CD14-positive monocyte (primary cell): ENCODE measurements at regions not wholly inside any gene's neighbourhood (a gene's known extent, or its start where the extent isn't known, plus 50 kb on each side); places are given as distances from the start of the nearest gene placed in this dataset.
A peak's percentile ranks its signal among the peaks of the same experiment; 100 is the strongest.

Source experiments
- DNase-seq, 3 donors: peaks; one replicate each; pipeline ENCODE4 v3.0.0-alpha.2; 2011 to 2022
- H2AFZ ChIP-seq: 2 replicates; pipeline ENCODE4 v1.6.0; 2012; ENCODE audit warnings: mild to moderate bottlenecking, low read depth, low read length, inconsistent platforms; ENCODE audit not compliant: insufficient read depth, poor library complexity, severe bottlenecking
- H3K27ac ChIP-seq, 2 donors: 1 replicate in 1 of 2; 2 replicates in 1 of 2; pipeline ENCODE4 v1.5.1; 2012 to 2013; ENCODE audit warnings: low read length in 2 of 2, control low read depth in 1 of 2, inconsistent platforms in 1 of 2, low read depth in 1 of 2, mild to moderate bottlenecking in 1 of 2
- H3K27me3 ChIP-seq, 2 donors: one replicate each; pipeline versions ENCODE4 v1.6.0 to v1.6.1; 2011 to 2013; ENCODE audit warnings: low read length in 2 of 2; ENCODE audit not compliant: control insufficient read depth in 2 of 2, insufficient read depth in 2 of 2
- H3K36me3 ChIP-seq, 2 donors: replicated peaks in 1 of 2; 1 replicate in 1 of 2; 2 replicates in 1 of 2; pipeline versions ENCODE4 v1.5.1 to v1.6.1; 2012 to 2013; ENCODE audit warnings: low read length in 2 of 2, control low read depth in 1 of 2, inconsistent platforms in 1 of 2, mild to moderate bottlenecking in 1 of 2; ENCODE audit not compliant: insufficient read depth in 2 of 2, control insufficient read depth in 1 of 2
- H3K4me1 ChIP-seq, 2 donors: 1 replicate in 1 of 2; 2 replicates in 1 of 2; pipeline versions ENCODE4 v1.5.1 to v1.6.1; 2012 to 2013; ENCODE audit warnings: low read length in 2 of 2, control low read depth in 1 of 2, inconsistent platforms in 1 of 2, mild to moderate bottlenecking in 1 of 2, moderate library complexity in 1 of 2; ENCODE audit not compliant: insufficient read depth in 2 of 2, control insufficient read depth in 1 of 2
- H3K4me2 ChIP-seq: replicated peaks from 2 replicates; pipeline ENCODE3; 2012; ENCODE audit warnings: low read length, moderate library complexity, mild to moderate bottlenecking; ENCODE audit not compliant: poor library complexity, severe bottlenecking; ENCODE audit errors: extremely low read depth
- H3K4me3 ChIP-seq, 3 experiments: fragments of 200-600 bp in 1 of 3; sonication (generic) in 1 of 3; replicated peaks in 1 of 3; 1 replicate in 2 of 3; 2 replicates in 1 of 3; pipeline ENCODE4 v1.5.1; 2011 to 2013; ENCODE audit warnings: low read length in 3 of 3, mild to moderate bottlenecking in 3 of 3, control low read depth in 2 of 3, low read depth in 2 of 3, inconsistent platforms in 1 of 3, moderate library complexity in 1 of 3
- H3K79me2 ChIP-seq: 2 replicates; pipeline ENCODE4 v1.6.0; 2012; ENCODE audit warnings: mild to moderate bottlenecking, control low read depth, inconsistent platforms, low read length, moderate library complexity; ENCODE audit not compliant: insufficient read depth
- H3K9ac ChIP-seq: 2 replicates; pipeline ENCODE4 v1.6.0; 2017; ENCODE audit warnings: low read length, mild to moderate bottlenecking; ENCODE audit not compliant: insufficient read depth, poor library complexity, severe bottlenecking
- H3K9me3 ChIP-seq, 2 donors: replicated peaks in 1 of 2; 1 replicate in 1 of 2; 2 replicates in 1 of 2; pipeline versions ENCODE4 v1.5.1 to v1.6.1; 2012 to 2013; ENCODE audit warnings: low read length in 2 of 2, control low read depth in 1 of 2; ENCODE audit not compliant: control insufficient read depth in 1 of 2, insufficient read depth in 1 of 2
- H4K20me1 ChIP-seq: 2 replicates; pipeline ENCODE4 v1.6.0; 2012; ENCODE audit warnings: mild to moderate bottlenecking, low read length, control low read depth, moderate library complexity; ENCODE audit not compliant: insufficient read depth
- H3K27ac Mint-ChIP-seq, 7 donors: one replicate each; pipeline ENCODE4 v1.8.0; 2020; ENCODE audit warnings: mild to moderate bottlenecking in 7 of 7, mixed read lengths in 7 of 7, moderate library complexity in 6 of 7, inconsistent platforms in 2 of 7
- H3K27me3 Mint-ChIP-seq, 3 donors: one replicate each; pipeline ENCODE4 v1.8.0; 2021 to 2022; ENCODE audit warnings: low read depth in 3 of 3, mild to moderate bottlenecking in 3 of 3, mixed read lengths in 3 of 3, moderate library complexity in 3 of 3, inconsistent platforms in 1 of 3
- H3K36me3 Mint-ChIP-seq, 2 donors: one replicate each; pipeline ENCODE4 v1.8.0; 2020; ENCODE audit warnings: mixed read lengths in 2 of 2, inconsistent platforms in 1 of 2, mild to moderate bottlenecking in 1 of 2
- H3K4me1 Mint-ChIP-seq: one replicate; pipeline ENCODE4 v1.8.0; 2020; ENCODE audit warnings: mild to moderate bottlenecking, mixed read lengths
- H3K4me3 Mint-ChIP-seq, 2 donors: one replicate each; pipeline ENCODE4 v1.8.0; 2020; ENCODE audit warnings: mild to moderate bottlenecking in 2 of 2, mixed read lengths in 2 of 2, moderate library complexity in 1 of 2
- H3K9me3 Mint-ChIP-seq, 7 donors: one replicate each; pipeline ENCODE4 v1.8.0; 2020 to 2022; ENCODE audit warnings: mixed read lengths in 7 of 7, mild to moderate bottlenecking in 6 of 7, moderate library complexity in 6 of 7, inconsistent platforms in 2 of 7
- WGBS: methylation state at CpG from one replicate; pipeline ENCODE4 v1.1.5; 2013; ENCODE audit warnings: missing lambda C conversion rate; ENCODE audit not compliant: insufficient coverage; 5-methylcytosine and 5-hydroxymethylcytosine counted together
- intact Hi-C, 2 donors: fragments of 100-400 bp; cut with micrococcal nuclease; formaldehyde crosslinking; loops; one replicate each; pipeline versions ENCODE4 v1.15.0 to v1.15.1; 2023
- TF ChIP-seq, protein P1 (sequence below): fragments of 200-600 bp; IDR thresholded peaks from one replicate; pipeline ENCODE4 v1.8.0; 2022; ENCODE audit warnings: antibody characterized with exemption, mild to moderate bottlenecking

DNA sequence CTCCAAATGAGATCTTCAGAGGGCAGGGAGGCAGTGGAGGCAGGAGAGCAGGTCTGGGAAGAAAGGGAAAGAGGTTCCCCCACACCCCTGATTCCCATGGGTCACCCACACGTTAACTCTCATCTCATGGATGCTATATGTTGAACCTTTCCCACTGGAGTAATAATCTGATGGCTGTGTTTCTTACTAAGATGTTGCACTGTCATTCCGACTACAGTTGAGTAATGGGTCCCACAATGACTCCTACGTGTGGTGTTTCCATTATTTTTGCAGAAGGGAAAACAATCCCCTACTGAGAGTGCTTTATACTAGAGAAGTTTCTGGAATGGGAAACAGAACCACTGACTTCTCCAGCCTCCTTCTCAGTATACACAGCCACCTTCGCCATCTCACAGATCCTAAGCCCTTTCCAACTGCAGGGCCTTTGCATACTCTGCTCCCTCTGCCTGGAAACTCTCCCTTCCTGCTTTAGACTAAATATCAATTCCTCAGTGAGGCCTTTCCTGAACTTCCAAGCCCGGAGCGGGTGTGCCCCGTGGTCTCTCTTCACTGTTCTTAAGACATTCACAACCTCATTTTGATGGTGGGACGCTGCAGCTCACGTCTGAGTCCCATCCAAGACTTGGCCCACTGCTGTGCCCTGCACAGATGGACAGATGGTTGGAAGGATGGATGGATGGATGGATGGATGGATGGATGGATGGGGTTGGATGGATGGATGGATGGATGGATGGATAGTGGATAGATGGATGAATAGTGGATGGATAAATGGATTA is 238.6 kb upstream of the PMEPA1 start:
- no peaks in the 10 kb centered on the region for H3K79me2 ChIP-seq
- no peak for DNase-seq
- no peaks in the 10 kb centered on the region for H4K20me1 ChIP-seq
- H2AFZ ChIP-seq: no peak overlapping the region
- Mint-ChIP-seq H3K27ac (peak overlapping the region in 1 of 7 donors; percentile 58), H3K9me3 (peaks cover 0 to 4% (median 2%) of the 10 kb centered on the region in 7 donors), H3K27me3 (peaks cover 1 to 5% (median 3%) of the 10 kb centered on the region in 3 donors), H3K4me3 (no peak overlapping the region), H3K4me1 (no peaks in the 10 kb centered on the region), H3K36me3 (no peaks in the 10 kb centered on the region)
- TF ChIP-seq, protein P1, sequence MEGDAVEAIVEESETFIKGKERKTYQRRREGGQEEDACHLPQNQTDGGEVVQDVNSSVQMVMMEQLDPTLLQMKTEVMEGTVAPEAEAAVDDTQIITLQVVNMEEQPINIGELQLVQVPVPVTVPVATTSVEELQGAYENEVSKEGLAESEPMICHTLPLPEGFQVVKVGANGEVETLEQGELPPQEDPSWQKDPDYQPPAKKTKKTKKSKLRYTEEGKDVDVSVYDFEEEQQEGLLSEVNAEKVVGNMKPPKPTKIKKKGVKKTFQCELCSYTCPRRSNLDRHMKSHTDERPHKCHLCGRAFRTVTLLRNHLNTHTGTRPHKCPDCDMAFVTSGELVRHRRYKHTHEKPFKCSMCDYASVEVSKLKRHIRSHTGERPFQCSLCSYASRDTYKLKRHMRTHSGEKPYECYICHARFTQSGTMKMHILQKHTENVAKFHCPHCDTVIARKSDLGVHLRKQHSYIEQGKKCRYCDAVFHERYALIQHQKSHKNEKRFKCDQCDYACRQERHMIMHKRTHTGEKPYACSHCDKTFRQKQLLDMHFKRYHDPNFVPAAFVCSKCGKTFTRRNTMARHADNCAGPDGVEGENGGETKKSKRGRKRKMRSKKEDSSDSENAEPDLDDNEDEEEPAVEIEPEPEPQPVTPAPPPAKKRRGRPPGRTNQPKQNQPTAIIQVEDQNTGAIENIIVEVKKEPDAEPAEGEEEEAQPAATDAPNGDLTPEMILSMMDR: no peak
- WGBS: 96% methylated on average over 5 of the region's 9 CpGs
- no peaks in the 10 kb centered on the region for H3K27me3 ChIP-seq
- no peak overlapping the region for H3K9ac ChIP-seq
- H3K4me2 ChIP-seq: no peak overlapping the region
- peaks cover 0 to 3% of the 10 kb centered on the region in 2 donors for H3K9me3 ChIP-seq
- H3K36me3 ChIP-seq: no peaks in the 10 kb centered on the region
- no peaks in the 10 kb centered on the region for H3K4me1 ChIP-seq
- H3K27ac ChIP-seq: no peak overlapping the region
- H3K4me3 ChIP-seq: no peak overlapping the region
- intact Hi-C loops: no loop called here

DNA sequence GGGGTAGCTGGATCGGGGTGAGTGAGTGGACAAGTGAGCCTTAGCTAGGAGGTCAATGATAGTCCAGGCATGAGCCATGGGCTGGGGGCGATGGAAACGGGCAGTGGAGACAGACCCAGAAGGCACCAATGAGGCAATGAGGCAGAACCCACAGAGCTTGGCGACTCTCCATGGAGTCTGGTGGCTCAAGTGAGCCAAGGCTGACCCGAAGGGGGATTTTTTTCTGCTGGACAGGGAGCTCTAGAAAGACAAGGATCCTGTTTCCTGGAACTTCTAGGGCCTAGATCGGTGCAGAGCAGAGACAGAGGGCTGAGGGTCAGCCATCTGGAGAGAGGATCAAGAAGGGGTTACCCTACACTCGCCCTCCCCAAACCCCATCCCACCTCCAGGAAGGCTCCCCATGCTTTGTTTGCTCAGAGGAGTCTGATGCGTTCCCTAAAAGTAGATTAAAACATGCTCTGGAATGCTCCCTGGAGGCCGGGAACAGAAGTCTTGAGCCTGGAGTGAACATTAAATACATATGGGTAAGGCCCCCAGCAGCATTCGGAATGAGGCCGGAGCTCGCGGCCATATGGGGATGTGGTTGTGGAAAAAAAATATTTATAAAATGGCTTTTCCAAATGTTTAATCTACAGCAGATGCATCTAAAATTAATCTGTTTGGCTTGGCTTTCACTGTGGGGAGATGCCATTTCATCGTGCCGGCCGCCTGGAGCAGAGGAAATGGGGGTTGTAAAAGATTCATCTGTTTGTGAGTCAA is 237.8 kb upstream of the PMEPA1 start:
- Histone ChIP-seq H3K79me2 (no peaks in the 10 kb centered on the region), H3K9ac (no peak overlapping the region), H4K20me1 (no peaks in the 10 kb centered on the region), H3K4me2 (no peak overlapping the region), H3K9me3 (peaks cover 0 to 3% of the 10 kb centered on the region in 2 donors), H3K27ac (no peak overlapping the region), H3K4me1 (no peaks in the 10 kb centered on the region), H3K36me3 (no peaks in the 10 kb centered on the region), H3K27me3 (no peaks in the 10 kb centered on the region), H2AFZ (no peak overlapping the region), H3K4me3 (no peak overlapping the region)
- intact Hi-C loops: no loop called here
- TF ChIP-seq, protein P1: no peak
- WGBS: 98% methylated on average over 12 of the region's 16 CpGs
- H3K9me3 Mint-ChIP-seq: peaks cover 0 to 4% (median 2%) of the 10 kb centered on the region in 7 donors
- H3K36me3 Mint-ChIP-seq: no peaks in the 10 kb centered on the region
- peak overlapping the region in 2 of 7 donors; percentile 54 to 58 for H3K27ac Mint-ChIP-seq
- H3K27me3 Mint-ChIP-seq: peaks cover 1 to 5% (median 3%) of the 10 kb centered on the region in 3 donors
- H3K4me3 Mint-ChIP-seq: no peak overlapping the region
- no peak for DNase-seq
- H3K4me1 Mint-ChIP-seq: no peaks in the 10 kb centered on the region
